Osteocyte (in vitro differentiated cells): ENCODE measurements at regions not wholly inside any gene's neighbourhood (a gene's known extent, or its start where the extent isn't known, plus 50 kb on each side); places are given as distances from the start of the nearest gene placed in this dataset.

Experiments
- DNase-seq: peaks from one replicate; pipeline ENCODE4 v3.0.0; 2021; ENCODE audit warnings: mixed read lengths; ENCODE audit not compliant: unreplicated experiment; ENCODE audit errors: extremely low spot score
- H3K27ac Mint-ChIP-seq: one replicate; pipeline ENCODE4 v1.8.0; 2021; ENCODE audit warnings: mild to moderate bottlenecking, mixed read lengths; ENCODE audit not compliant: unreplicated experiment
- H3K27me3 Mint-ChIP-seq: one replicate; pipeline ENCODE4 v1.8.0; 2021; ENCODE audit warnings: mixed read lengths; ENCODE audit not compliant: unreplicated experiment
- H3K36me3 Mint-ChIP-seq: one replicate; pipeline ENCODE4 v1.8.0; 2021; ENCODE audit warnings: mixed read lengths; ENCODE audit not compliant: unreplicated experiment
- H3K4me1 Mint-ChIP-seq: one replicate; pipeline ENCODE4 v1.8.0; 2021; ENCODE audit warnings: mixed read lengths; ENCODE audit not compliant: unreplicated experiment
- H3K4me3 Mint-ChIP-seq: one replicate; pipeline ENCODE4 v1.8.0; 2021; ENCODE audit warnings: mild to moderate bottlenecking, moderate library complexity, mixed read lengths; ENCODE audit not compliant: unreplicated experiment
- H3K9me3 Mint-ChIP-seq: one replicate; pipeline ENCODE4 v1.8.0; 2021; ENCODE audit warnings: mixed read lengths; ENCODE audit not compliant: unreplicated experiment
- CTCF ChIP-seq: fragments of 200-600 bp; sonication (generic); IDR thresholded peaks from 2 replicates; pipeline ENCODE4 v1.5.0; 2021; ENCODE audit warnings: antibody characterized with exemption, mild to moderate bottlenecking, moderate library complexity

- peaks cover 3% of the 10 kb centered on the region for H3K4me1 Mint-ChIP-seq
- no peak for TF ChIP-seq CTCF
- H3K9me3 Mint-ChIP-seq = no peaks in the 10 kb centered on the region
- no peak for DNase-seq
- no peak overlapping the region for H3K4me3 Mint-ChIP-seq
- H3K36me3 Mint-ChIP-seq = peaks cover 1% of the 10 kb centered on the region
- no peak overlapping the region for H3K27ac Mint-ChIP-seq
- no peaks in the 10 kb centered on the region for H3K27me3 Mint-ChIP-seq
These were observed 424.6 kb upstream of the GBE1 start for GRCh38 chr3:82186017-82186416.

GRCh38 chr3:82179291-82179690, 417.8 kb upstream of the GBE1 start:
- Mint-ChIP-seq H3K4me3 (no peak overlapping the region), H3K36me3 (no peaks in the 10 kb centered on the region), H3K27ac (no peak overlapping the region), H3K9me3 (no peaks in the 10 kb centered on the region), H3K27me3 (no peaks in the 10 kb centered on the region), H3K4me1 (no peaks in the 10 kb centered on the region)
- DNase-seq = no peak
- no peak for TF ChIP-seq CTCF

GRCh38 chr3:82178291-82178690, 416.8 kb upstream of the GBE1 start:
- Mint-ChIP-seq H3K4me1 (no peaks in the 10 kb centered on the region), H3K9me3 (no peaks in the 10 kb centered on the region), H3K27me3 (no peaks in the 10 kb centered on the region), H3K27ac (no peak overlapping the region), H3K4me3 (no peak overlapping the region), H3K36me3 (no peaks in the 10 kb centered on the region)
- DNase-seq = no peak
- no peak for TF ChIP-seq CTCF

GRCh38 chr3:82177774-82178173, 416.3 kb upstream of the GBE1 start:
- H3K27ac Mint-ChIP-seq = no peak overlapping the region
- no peaks in the 10 kb centered on the region for H3K9me3 Mint-ChIP-seq
- DNase-seq = no peak
- no peak for TF ChIP-seq CTCF
- no peaks in the 10 kb centered on the region for H3K4me1 Mint-ChIP-seq
- H3K27me3 Mint-ChIP-seq = no peaks in the 10 kb centered on the region
- no peak overlapping the region for H3K4me3 Mint-ChIP-seq
- no peaks in the 10 kb centered on the region for H3K36me3 Mint-ChIP-seq

- no peak overlapping the region for H3K4me3 Mint-ChIP-seq
- no peaks in the 10 kb centered on the region for H3K36me3 Mint-ChIP-seq
- no peak for DNase-seq
- H3K4me1 Mint-ChIP-seq = no peaks in the 10 kb centered on the region
- peaks cover 13% of the 10 kb centered on the region for H3K9me3 Mint-ChIP-seq
- H3K27me3 Mint-ChIP-seq = no peaks in the 10 kb centered on the region
- TF ChIP-seq CTCF = no peak
- H3K27ac Mint-ChIP-seq = no peak overlapping the region
These were observed 403.8 kb upstream of the GBE1 start for GRCh38 chr3:82165266-82165665.
